Upper lobe of left lung (tissue), 6 donors: ENCODE measurements at regions not wholly inside any gene's neighbourhood (a gene's known extent, or its start where the extent isn't known, plus 50 kb on each side); places are given as distances from the start of the nearest gene placed in this dataset.

ENCODE experiments used
- ATAC-seq, 2 donors: fragments of 200-7000 bp; cut with Tn5 transposase; one replicate each; pipeline ENCODE4 v1.9.1; 2022; ENCODE audit warnings: mild to moderate bottlenecking in 2 of 2, moderate library complexity in 2 of 2; ENCODE audit not compliant: low FRiP score in 2 of 2
- DNase-seq, 2 donors: peaks; one replicate each; pipeline ENCODE4 v3.0.0-alpha.2; 2019 to 2020
- H3K27ac ChIP-seq, 4 donors: fragments of 200-600 bp; sonication (generic); one replicate each; pipeline ENCODE4 v1.5.1; 2016 to 2019
- H3K27me3 ChIP-seq, 4 donors: fragments of 200-600 bp; sonication (generic); one replicate each; pipeline ENCODE4 v1.5.1; 2017 to 2019
- H3K36me3 ChIP-seq, 4 donors: fragments of 200-600 bp; sonication (generic); one replicate each; pipeline ENCODE4 v1.5.1; 2016 to 2019
- H3K4me1 ChIP-seq, 4 donors: fragments of 200-600 bp; sonication (generic); one replicate each; pipeline ENCODE4 v1.5.1; 2018 to 2019
- H3K4me3 ChIP-seq, 4 donors: fragments of 200-600 bp; sonication (generic); one replicate each; pipeline ENCODE4 v1.5.1; 2017 to 2019; ENCODE audit warnings: mild to moderate bottlenecking in 2 of 4, moderate library complexity in 1 of 4
- H3K9me3 ChIP-seq, 4 donors: fragments of 200-600 bp; sonication (generic); one replicate each; pipeline ENCODE4 v1.5.1; 2018 to 2019
- EP300 ChIP-seq, 4 donors: sonication (generic); formaldehyde crosslinking; IDR thresholded peaks; one replicate each; pipeline ENCODE4 v1.5.1; 2017; ENCODE audit warnings: antibody characterized with exemption in 4 of 4, control low read depth in 2 of 4
- POLR2A ChIP-seq, 4 donors: fragments of 450-650 bp; IDR thresholded peaks; one replicate each; pipeline ENCODE4 v1.5.1; 2016 to 2017; ENCODE audit warnings: antibody characterized with exemption in 4 of 4, mild to moderate bottlenecking in 2 of 4
- POLR2AphosphoS5 ChIP-seq, 2 donors: sonication (generic); formaldehyde crosslinking; IDR thresholded peaks; one replicate each; pipeline ENCODE4 v1.5.1; 2017; ENCODE audit warnings: antibody characterized with exemption in 2 of 2
- WGBS, 2 donors: methylation state at CpG; one replicate each; pipeline ENCODE4 v1.1.5; 2017 to 2018; 5-methylcytosine and 5-hydroxymethylcytosine counted together
- small RNA-seq, 4 donors: library from RNA; depleted of rRNA; stranded (forward); fragments of <200 nt; gene quantifications; one replicate each; pipeline ENCODE3, GENCODE V24; 2016
- TF ChIP-seq, protein P1 (sequence below), 6 experiments: fragments of 450-650 bp in 4 of 6; fragments of 200-600 bp in 2 of 6; sonication (generic) in 2 of 6; IDR thresholded peaks; one replicate each; pipeline ENCODE4 v1.5.1; 2016 to 2019; ENCODE audit warnings: antibody characterized with exemption in 6 of 6
- donor health status: DM: no; HTN: no; CAD: no; lungs with moderate emphysema.
- donor health status: DM: no; HTN: yes; CAD: no; lungs with severe emphysema.

DNA sequence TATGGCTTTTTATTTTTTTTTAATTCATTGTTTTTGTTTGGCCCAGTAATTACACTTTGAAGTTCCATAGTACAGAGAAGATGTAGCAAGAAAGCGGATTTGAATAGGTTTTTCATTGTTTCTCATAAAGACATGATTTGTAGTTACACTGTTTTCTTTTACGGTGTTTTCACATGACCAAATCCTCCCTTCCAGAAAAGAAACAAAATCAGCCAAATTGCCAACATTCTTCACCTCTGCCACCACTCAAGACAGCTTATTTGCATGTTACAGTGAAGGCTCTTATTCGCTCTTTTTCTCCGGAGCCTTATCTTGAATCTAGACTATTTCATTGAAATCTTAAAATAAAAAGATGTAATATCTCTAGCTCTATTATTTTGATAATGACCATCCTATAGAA lies 50.9 kb upstream of the KCNH5 start:
- Histone ChIP-seq H3K4me1 (no peaks in the 10 kb centered on the region), H3K36me3 (no peaks in the 10 kb centered on the region), H3K27me3 (no peaks in the 10 kb centered on the region), H3K27ac (no peak overlapping the region), H3K9me3 (no peaks in the 10 kb centered on the region), H3K4me3 (no peak overlapping the region)
- DNase-seq (no peak), ATAC-seq (no peak)
- WGBS, 2 donors, result 78 to 83% methylated on average over 4 of the region's 4 CpGs
- TF ChIP-seq EP300 (IDR thresholded peaks at IDR 0.05) (no peak), POLR2A (IDR thresholded peaks at IDR 0.05) (no peak), POLR2AphosphoS5 (IDR thresholded peaks at IDR 0.05) (no peak)
- TF ChIP-seq, protein P1, sequence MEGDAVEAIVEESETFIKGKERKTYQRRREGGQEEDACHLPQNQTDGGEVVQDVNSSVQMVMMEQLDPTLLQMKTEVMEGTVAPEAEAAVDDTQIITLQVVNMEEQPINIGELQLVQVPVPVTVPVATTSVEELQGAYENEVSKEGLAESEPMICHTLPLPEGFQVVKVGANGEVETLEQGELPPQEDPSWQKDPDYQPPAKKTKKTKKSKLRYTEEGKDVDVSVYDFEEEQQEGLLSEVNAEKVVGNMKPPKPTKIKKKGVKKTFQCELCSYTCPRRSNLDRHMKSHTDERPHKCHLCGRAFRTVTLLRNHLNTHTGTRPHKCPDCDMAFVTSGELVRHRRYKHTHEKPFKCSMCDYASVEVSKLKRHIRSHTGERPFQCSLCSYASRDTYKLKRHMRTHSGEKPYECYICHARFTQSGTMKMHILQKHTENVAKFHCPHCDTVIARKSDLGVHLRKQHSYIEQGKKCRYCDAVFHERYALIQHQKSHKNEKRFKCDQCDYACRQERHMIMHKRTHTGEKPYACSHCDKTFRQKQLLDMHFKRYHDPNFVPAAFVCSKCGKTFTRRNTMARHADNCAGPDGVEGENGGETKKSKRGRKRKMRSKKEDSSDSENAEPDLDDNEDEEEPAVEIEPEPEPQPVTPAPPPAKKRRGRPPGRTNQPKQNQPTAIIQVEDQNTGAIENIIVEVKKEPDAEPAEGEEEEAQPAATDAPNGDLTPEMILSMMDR (IDR thresholded peaks at IDR 0.05), result no peak

Small RNA genes lying in the stretch of these regions (small RNA-seq; reads per million reads assigned to genes)
- 0 reads per million in 4 donors for gene PARP1P2
